K562 (cell line): ENCODE measurements at regions not wholly inside any gene's neighbourhood (a gene's known extent, or its start where the extent isn't known, plus 50 kb on each side); places are given as distances from the start of the nearest gene placed in this dataset.

Source experiments
- ATAC-seq: fragments of 200-7000 bp; cut with Tn5 transposase; 3 replicates; pipeline ENCODE4 v1.9.1; 2020; ENCODE audit warnings: moderate library complexity
- BruUV-seq: library from RNA; stranded (reverse); fragments of 400-500 nt; replicated peaks from 2 replicates; lab custom pipeline; 2021; lab: Mats Ljungman, UMichigan
- CTCF ChIA-PET: fragments of 300-600 bp; formaldehyde crosslinking; extraction: SDS; loops from one replicate; lab custom pipeline; 2021; ENCODE audit warnings: low intra/inter-chr PET ratio; lab: Yijun Ruan, JAX
- POLR2A ChIA-PET: fragments of 300-600, 350-650 bp; sonication (Branson Sonifier 250); formaldehyde crosslinking; extraction: SDS; loops from one replicate; lab custom pipeline; 2021; ENCODE audit warnings: antibody characterized with exemption, inconsistent platforms; lab: Yijun Ruan, JAX
- DNase-seq, 4 experiments: peaks; one replicate each; pipeline versions ENCODE4 v3.0.0 to v3.0.0-alpha.2; 2011 to 2018; ENCODE audit warnings: low spot score in 3 of 4, mixed read lengths in 3 of 4; ENCODE audit errors: extremely low read depth in 1 of 4
- FAIRE-seq: peaks from 2 replicates; lab custom pipeline; 2011; peaks lifted over from hg19 to GRCh38; lab: Jason Lieb, UNC
- H2AFZ ChIP-seq: 2 replicates; pipeline ENCODE4 v1.6.0; 2011; ENCODE audit warnings: low read depth, low read length, control low read depth, inconsistent platforms
- H3K27ac ChIP-seq: fragments of 200-600 bp; 3 replicates; pipeline ENCODE4 v1.8.0; 2011; ENCODE audit warnings: low read depth, mild to moderate bottlenecking, control low read depth, inconsistent platforms, low read length, moderate library complexity, mixed read lengths; ENCODE audit errors: extremely low read depth
- H3K27me3 ChIP-seq, 2 experiments: fragments of 300-600 bp in 1 of 2; 2 replicates in 1 of 2; 3 replicates in 1 of 2; pipeline versions ENCODE4 v1.6.0 to v1.8.0; 2011; ENCODE audit warnings: inconsistent platforms in 2 of 2, low read length in 2 of 2, mild to moderate bottlenecking in 1 of 2, mixed read lengths in 1 of 2, moderate library complexity in 1 of 2; ENCODE audit not compliant: control insufficient read depth in 2 of 2, insufficient read depth in 2 of 2
- H3K36me3 ChIP-seq: fragments of 300-600 bp; 3 replicates; pipeline ENCODE4 v1.8.0; 2011; ENCODE audit warnings: mild to moderate bottlenecking, low read length, inconsistent platforms; ENCODE audit not compliant: control insufficient read depth, insufficient read depth
- H3K4me1 ChIP-seq, 2 experiments: fragments of 200-600 bp in 1 of 2; replicated peaks in 1 of 2; 2 replicates in 1 of 2; 3 replicates in 1 of 2; pipeline versions ENCODE4 v1.5.1 to v1.8.0; 2011; ENCODE audit warnings: inconsistent platforms in 2 of 2, low read length in 2 of 2, mild to moderate bottlenecking in 1 of 2, mixed read lengths in 1 of 2, moderate library complexity in 1 of 2; ENCODE audit not compliant: control insufficient read depth in 2 of 2, insufficient read depth in 2 of 2
- H3K4me2 ChIP-seq: 2 replicates; pipeline ENCODE4 v1.6.1; 2011; ENCODE audit warnings: low read length, control low read depth, inconsistent platforms, mixed read lengths; ENCODE audit not compliant: insufficient read depth
- H3K4me3 ChIP-seq: fragments of 200-600 bp; sonication (generic), shearing (Covaris generic); 2 replicates; pipeline ENCODE4 v1.5.1; 2016; ENCODE audit warnings: control low read depth, inconsistent platforms
- H3K79me2 ChIP-seq: fragments of 200-600 bp; 3 replicates; pipeline ENCODE4 v1.8.0; 2011; ENCODE audit warnings: low read length, inconsistent platforms; ENCODE audit not compliant: control insufficient read depth, insufficient read depth
- H3K9ac ChIP-seq, 2 experiments: 2 replicates each; pipeline versions ENCODE4 v1.6.0 to v1.6.1; 2011; ENCODE audit warnings: low read depth in 2 of 2, low read length in 2 of 2, control low read depth in 1 of 2, inconsistent platforms in 1 of 2, mild to moderate bottlenecking in 1 of 2, mixed read lengths in 1 of 2; ENCODE audit not compliant: insufficient read depth in 1 of 2
- H3K9me1 ChIP-seq: one replicate; pipeline ENCODE4 v1.6.0; 2011; ENCODE audit warnings: inconsistent platforms, mild to moderate bottlenecking, low read length, moderate library complexity; ENCODE audit not compliant: control insufficient read depth, insufficient read depth
- H3K9me3 ChIP-seq: replicated peaks from 2 replicates; pipeline ENCODE4 v1.5.1; 2011; ENCODE audit warnings: low read depth, low read length, inconsistent platforms; ENCODE audit not compliant: control insufficient read depth, insufficient read depth
- H4K20me1 ChIP-seq: replicated peaks from 2 replicates; pipeline ENCODE4 v1.6.1; 2011; ENCODE audit warnings: low read length, inconsistent platforms, mixed read lengths; ENCODE audit not compliant: control insufficient read depth, insufficient read depth
- MIER1 ChIP-seq: fragments of 450-650 bp; IDR thresholded peaks from 2 replicates; pipeline ENCODE4 v1.6.1; 2016; ENCODE audit warnings: antibody characterized with exemption, mild to moderate bottlenecking, low read depth
- ZNF57 ChIP-seq: fragments of 450-650 bp; formaldehyde crosslinking; IDR thresholded peaks from 2 replicates; pipeline ENCODE4 v1.4.0; 2020; ENCODE audit warnings: mild to moderate bottlenecking, moderate library complexity
- WGBS: fragments of 100-300 bp; shearing (Covaris generic); methylation state at CpG from one replicate; pipeline ENCODE4 v1.1.6; 2016; ENCODE audit warnings: low coverage, mixed read lengths; ENCODE audit not compliant: insufficient coverage; ENCODE audit errors: missing lambda C conversion rate; 5-methylcytosine and 5-hydroxymethylcytosine counted together
- in situ Hi-C: fragments of 300-500 bp; cut with MboI; formaldehyde crosslinking; loops from 4 replicates; pipeline ENCODE4 v1.15.0; 2018; ENCODE audit warnings: inconsistent platforms, mixed read lengths
- intact Hi-C: fragments of 100-400 bp; cut with micrococcal nuclease; formaldehyde crosslinking; loops from 2 replicates; pipeline ENCODE4 v1.14.2; 2022
- TF ChIP-seq, protein P1 (sequence below), 2 experiments: fragments of 450-650 bp in 1 of 2; sonication (generic) in 1 of 2; formaldehyde crosslinking; conservative IDR thresholded peaks; 2 replicates each; pipeline versions ENCODE4 v1.4.0 to v1.8.1; 2020 to 2022; ENCODE audit warnings: mild to moderate bottlenecking in 1 of 2, missing genetic modification reagents in 1 of 2

DNA sequence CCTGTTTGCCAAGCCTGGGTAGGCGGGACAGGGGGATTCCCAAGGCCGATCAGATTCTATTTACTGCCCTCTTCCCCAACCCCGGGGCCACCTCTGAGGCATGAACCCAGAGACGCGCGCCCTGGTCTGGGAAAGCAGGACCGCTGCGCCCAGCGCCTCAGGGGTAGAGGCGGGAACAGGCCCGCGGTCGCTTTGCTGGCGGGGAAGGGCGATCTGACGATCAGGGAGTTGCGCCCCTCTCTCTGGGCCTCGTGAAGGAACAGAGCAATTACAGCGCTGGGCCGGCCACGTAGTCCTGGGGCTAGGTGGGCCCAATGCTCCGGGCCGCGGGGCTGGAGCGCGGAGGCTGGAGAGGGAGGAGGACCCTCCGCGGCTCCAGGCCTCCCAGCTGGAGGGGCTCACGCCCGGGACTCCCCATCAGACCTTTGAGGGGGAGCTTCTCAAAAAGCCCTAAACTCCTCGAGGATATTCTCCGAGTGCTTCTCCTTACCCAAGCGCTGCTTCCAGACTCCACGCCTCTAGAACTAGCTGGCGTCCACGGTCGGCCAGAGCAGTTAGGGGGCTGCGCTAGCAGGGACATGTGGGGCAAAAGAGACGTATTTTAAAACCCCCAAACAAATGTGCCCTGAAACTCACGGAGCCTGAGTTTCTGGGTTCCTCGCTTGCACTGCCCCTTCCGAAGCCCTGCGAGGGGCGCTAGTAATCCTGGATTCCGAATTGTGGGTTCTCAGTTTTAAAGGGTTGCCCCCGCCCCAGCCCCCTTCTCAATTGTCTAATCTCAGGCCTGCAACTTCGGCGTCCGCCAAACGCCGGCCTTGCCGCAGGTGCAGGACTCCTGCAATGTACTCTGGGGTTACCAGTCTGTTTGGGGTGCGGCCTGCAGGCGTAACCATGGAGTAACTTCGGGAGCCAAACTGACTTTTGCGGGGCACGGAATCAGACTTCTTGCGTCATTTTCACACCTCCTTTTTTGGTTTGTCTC is 57.6 kb downstream of the TMEM174 start:
- Histone ChIP-seq H3K4me2 (no peak overlapping the region), H3K4me3 (no peak overlapping the region), H4K20me1 (no peaks in the 10 kb centered on the region; the same call in 1 of the 2 replicates), H3K4me1 (peaks cover 0 to 19% of the 10 kb centered on the region in 2 experiments; a peak in 3 of 5 replicates), H3K9me1 (peaks cover 4% of the 10 kb centered on the region), H3K9ac (no peak overlapping the region), H3K9me3 (no peaks in the 10 kb centered on the region), H2AFZ (no peak overlapping the region), H3K36me3 (no peaks in the 10 kb centered on the region), H3K79me2 (no peaks in the 10 kb centered on the region), H3K27me3 (peaks cover 38 to 51% of the 10 kb centered on the region in 2 experiments; a peak in 4 of 5 replicates)
- WGBS: 11% methylated on average over 49 of the region's 58 CpGs
- in situ Hi-C loops: no loop called here
- DNase-seq: no peak
- POLR2A ChIA-PET: interaction anchor here (0.7 to 1.9 kb wide), 2 partner anchors 15 to 33 kb away, joined by 3 to 7 read pairs; no protein-coding TSS in a partner anchor
- no TSS peak for BruUV-seq
- ATAC-seq: no peak
- FAIRE-seq: no peak
- TF ChIP-seq ZNF57 (CRISPR knock-in tag): no peak
- TF ChIP-seq MIER1: no peak
- TF ChIP-seq, protein P1, sequence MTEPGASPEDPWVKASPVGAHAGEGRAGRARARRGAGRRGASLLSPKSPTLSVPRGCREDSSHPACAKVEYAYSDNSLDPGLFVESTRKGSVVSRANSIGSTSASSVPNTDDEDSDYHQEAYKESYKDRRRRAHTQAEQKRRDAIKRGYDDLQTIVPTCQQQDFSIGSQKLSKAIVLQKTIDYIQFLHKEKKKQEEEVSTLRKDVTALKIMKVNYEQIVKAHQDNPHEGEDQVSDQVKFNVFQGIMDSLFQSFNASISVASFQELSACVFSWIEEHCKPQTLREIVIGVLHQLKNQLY (CRISPR knock-in tag; conservative IDR thresholded peaks at IDR 0.05): no peak
- TF ChIP-seq, all 486 proteins: peak for 0
- H3K27ac ChIP-seq: no peak overlapping the region
- CTCF ChIA-PET: interaction anchor here (0.5 kb wide), 1 partner anchor 562 kb away, joined by 3 read pairs; no protein-coding TSS in a partner anchor
- intact Hi-C loops: no loop called here
